ENCODE measurements at regions not wholly inside any gene's neighbourhood (a gene's known extent, or its start where the extent isn't known, plus 50 kb on each side); places are given as distances from the start of the nearest gene placed in this dataset.

- TF ChIP-seq CTCF (conservative IDR thresholded peaks at IDR 0.05; ENCODE audit: low read depth in 2 of 2): no peak
- TF ChIP-seq JUNB (IDR thresholded peaks at IDR 0.05; ENCODE audit: unreplicated experiment): no peak
- TF ChIP-seq ZNF331 (CRISPR knock-in tag; IDR thresholded peaks at IDR 0.05; ENCODE audit: low read depth): no peak
- TF ChIP-seq POLR2AphosphoS5 (IDR thresholded peaks at IDR 0.05; ENCODE audit: low read depth): no peak
- no peak for TF ChIP-seq EZH2 (IDR thresholded peaks at IDR 0.05; ENCODE audit: low read depth, unreplicated experiment)
- no peak for TF ChIP-seq EZH2phosphoT487 (IDR thresholded peaks at IDR 0.05; ENCODE audit: unreplicated experiment)
- no peak for TF ChIP-seq REST (IDR thresholded peaks at IDR 0.05; ENCODE audit: unreplicated experiment)
- TF ChIP-seq ETS1 (IDR thresholded peaks at IDR 0.05): no peak
- TF ChIP-seq NANOG (IDR thresholded peaks at IDR 0.05; ENCODE audit: borderline replicate concordance): no peak
These were observed 513.2 kb upstream of the MAN1A1 start for GRCh38 chr6:119862719-119863118.
